HL-60 (cell line): ENCODE measurements at regions not wholly inside any gene's neighbourhood (a gene's known extent, or its start where the extent isn't known, plus 50 kb on each side); places are given as distances from the start of the nearest gene placed in this dataset.

ENCODE experiments used
- DNase-seq, 2 experiments: peaks; one replicate each; pipeline ENCODE4 v3.0.0-alpha.2; 2010 to 2020; ENCODE audit warnings: low read depth in 1 of 2, low spot score in 1 of 2
- H3K27ac ChIP-seq: fragments of 250-450 bp; sonication (Bioruptor Pico); replicated peaks from 2 replicates; pipeline ENCODE4 v1.5.1; 2020; ENCODE audit warnings: mild to moderate bottlenecking, moderate library complexity
- H3K27me3 ChIP-seq: fragments of 250-450 bp; sonication (Bioruptor Pico); 2 replicates; pipeline ENCODE4 v1.5.1; 2021; ENCODE audit warnings: mild to moderate bottlenecking, moderate library complexity; ENCODE audit not compliant: insufficient read depth, poor library complexity, severe bottlenecking
- H3K4me3 ChIP-seq: replicated peaks from 2 replicates; pipeline ENCODE4 v1.5.1; 2011; ENCODE audit warnings: mild to moderate bottlenecking, control low read depth, low read length; ENCODE audit not compliant: insufficient read depth
- CTCF ChIP-seq: IDR thresholded peaks from one replicate; pipeline ENCODE4 v1.5.1; 2011; ENCODE audit warnings: low read length, control low read depth, inconsistent platforms; ENCODE audit not compliant: insufficient read depth
- GABPA ChIP-seq: IDR thresholded peaks from 2 replicates; pipeline ENCODE4 v1.6.1; 2012; ENCODE audit warnings: low read depth
- POLR2AphosphoS5 ChIP-seq: IDR thresholded peaks from 2 replicates; pipeline ENCODE4 v1.6.1; 2012; ENCODE audit warnings: low read depth
- SPI1 ChIP-seq: IDR thresholded peaks from 2 replicates; pipeline ENCODE4 v1.6.1; 2012; ENCODE audit warnings: low read depth, mild to moderate bottlenecking, borderline replicate concordance
- TF ChIP-seq, protein P1 (sequence below): IDR thresholded peaks from 2 replicates; pipeline ENCODE4 v1.6.1; 2012; ENCODE audit warnings: low read depth; ENCODE audit not compliant: insufficient replicate concordance

- no peak overlapping the region for H3K4me3 ChIP-seq
- TF ChIP-seq GABPA: no peak
- no peak for TF ChIP-seq SPI1
- TF ChIP-seq POLR2AphosphoS5: no peak
- TF ChIP-seq, protein P1, sequence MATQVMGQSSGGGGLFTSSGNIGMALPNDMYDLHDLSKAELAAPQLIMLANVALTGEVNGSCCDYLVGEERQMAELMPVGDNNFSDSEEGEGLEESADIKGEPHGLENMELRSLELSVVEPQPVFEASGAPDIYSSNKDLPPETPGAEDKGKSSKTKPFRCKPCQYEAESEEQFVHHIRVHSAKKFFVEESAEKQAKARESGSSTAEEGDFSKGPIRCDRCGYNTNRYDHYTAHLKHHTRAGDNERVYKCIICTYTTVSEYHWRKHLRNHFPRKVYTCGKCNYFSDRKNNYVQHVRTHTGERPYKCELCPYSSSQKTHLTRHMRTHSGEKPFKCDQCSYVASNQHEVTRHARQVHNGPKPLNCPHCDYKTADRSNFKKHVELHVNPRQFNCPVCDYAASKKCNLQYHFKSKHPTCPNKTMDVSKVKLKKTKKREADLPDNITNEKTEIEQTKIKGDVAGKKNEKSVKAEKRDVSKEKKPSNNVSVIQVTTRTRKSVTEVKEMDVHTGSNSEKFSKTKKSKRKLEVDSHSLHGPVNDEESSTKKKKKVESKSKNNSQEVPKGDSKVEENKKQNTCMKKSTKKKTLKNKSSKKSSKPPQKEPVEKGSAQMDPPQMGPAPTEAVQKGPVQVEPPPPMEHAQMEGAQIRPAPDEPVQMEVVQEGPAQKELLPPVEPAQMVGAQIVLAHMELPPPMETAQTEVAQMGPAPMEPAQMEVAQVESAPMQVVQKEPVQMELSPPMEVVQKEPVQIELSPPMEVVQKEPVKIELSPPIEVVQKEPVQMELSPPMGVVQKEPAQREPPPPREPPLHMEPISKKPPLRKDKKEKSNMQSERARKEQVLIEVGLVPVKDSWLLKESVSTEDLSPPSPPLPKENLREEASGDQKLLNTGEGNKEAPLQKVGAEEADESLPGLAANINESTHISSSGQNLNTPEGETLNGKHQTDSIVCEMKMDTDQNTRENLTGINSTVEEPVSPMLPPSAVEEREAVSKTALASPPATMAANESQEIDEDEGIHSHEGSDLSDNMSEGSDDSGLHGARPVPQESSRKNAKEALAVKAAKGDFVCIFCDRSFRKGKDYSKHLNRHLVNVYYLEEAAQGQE: no peak
- TF ChIP-seq CTCF: no peak
- DNase-seq: no peak
These were observed 864.9 kb upstream of the ZWINT start for GRCh38 chr10:57225920-57226319.

DNA sequence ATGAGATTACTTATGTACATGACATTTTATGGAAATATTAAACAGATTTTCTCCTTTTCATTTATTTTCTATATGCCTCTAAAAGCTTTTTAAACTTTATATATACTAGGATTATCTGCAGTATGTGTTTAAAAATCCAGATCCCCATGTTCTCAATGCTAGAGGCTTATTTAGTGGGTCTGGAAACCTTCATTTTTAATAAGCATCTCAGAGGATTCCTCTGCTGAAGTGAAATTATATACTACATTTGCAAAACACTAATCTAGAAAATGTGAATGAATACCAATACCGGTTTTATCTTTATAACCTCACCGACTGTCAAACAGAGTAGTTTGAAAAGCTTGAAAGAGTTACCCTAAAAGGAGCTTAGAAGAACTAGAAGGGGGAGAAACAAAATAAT lies 863.8 kb upstream of the ZWINT start:
- Histone ChIP-seq H3K27ac (no peak overlapping the region), H3K27me3 (no peaks in the 10 kb centered on the region), H3K4me3 (no peak overlapping the region)
- no peak for TF ChIP-seq POLR2AphosphoS5
- TF ChIP-seq, protein P1: no peak
- no peak for TF ChIP-seq GABPA
- no peak for TF ChIP-seq SPI1
- TF ChIP-seq CTCF: no peak
- DNase-seq: no peak

More at GRCh38 chr10:57225920-57226319, 864.9 kb upstream of the ZWINT start:
- H3K27ac ChIP-seq: no peak overlapping the region
- no peaks in the 10 kb centered on the region for H3K27me3 ChIP-seq

DNA sequence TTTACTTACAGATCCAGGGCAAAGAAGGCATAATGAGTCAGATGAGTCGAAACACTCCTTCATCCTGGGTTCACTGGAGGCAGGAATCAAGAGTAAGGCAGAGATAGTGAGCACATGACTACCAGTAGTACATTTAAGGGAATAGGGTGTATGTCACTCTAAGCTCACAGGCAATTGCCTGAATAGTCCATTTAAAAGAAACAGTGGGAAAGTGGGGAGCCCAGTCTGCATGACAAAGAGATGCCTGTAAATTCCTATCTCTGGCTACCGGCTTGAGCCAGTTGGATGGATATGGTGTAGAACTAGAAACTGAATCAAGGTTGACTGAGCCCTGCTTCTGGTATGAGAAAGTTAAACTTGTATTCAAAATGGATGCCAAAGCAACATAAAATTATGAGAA lies 861.5 kb upstream of the ZWINT start:
- no peak overlapping the region for H3K27ac ChIP-seq
- H3K4me3 ChIP-seq: no peak overlapping the region
- H3K27me3 ChIP-seq: no peaks in the 10 kb centered on the region
- TF ChIP-seq SPI1: no peak
- no peak for TF ChIP-seq CTCF
- TF ChIP-seq, protein P1: no peak
- TF ChIP-seq POLR2AphosphoS5: no peak
- no peak for TF ChIP-seq GABPA
- no peak for DNase-seq
